NCI-H1436 treated with DMSO at 0.1 percent for 48 hours (cell line): ENCODE measurements at regions not wholly inside any gene's neighbourhood (a gene's known extent, or its start where the extent isn't known, plus 50 kb on each side); places are given as distances from the start of the nearest gene placed in this dataset.

ENCODE experiments used
- DNase-seq: peaks from one replicate; lab custom pipeline; 2025; lab: John Stamatoyannopoulos, UW

- no peak for DNase-seq
These were observed 754.9 kb downstream of the SATB2 start for GRCh38 chr2:198702796-198703195.

DNA sequence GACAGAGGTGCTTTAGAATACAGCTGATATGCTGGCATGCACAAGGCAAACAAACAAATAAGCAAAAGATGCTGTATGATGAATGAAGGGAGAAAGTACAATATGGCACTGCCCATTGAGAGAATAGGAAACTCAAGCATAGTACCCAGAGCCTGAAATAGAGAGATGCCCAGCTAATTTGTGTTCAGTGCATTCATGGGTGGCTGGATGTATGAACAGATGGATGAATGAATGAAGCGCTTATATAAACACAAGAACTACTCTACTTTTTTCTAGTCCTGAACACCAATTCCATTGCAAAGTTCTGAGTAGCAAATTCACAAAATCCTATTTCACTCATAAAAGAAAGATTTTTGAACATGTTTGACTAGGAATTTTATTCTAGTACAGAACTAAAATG is 756.3 kb downstream of the SATB2 start:
- DNase-seq: no peak

DNA sequence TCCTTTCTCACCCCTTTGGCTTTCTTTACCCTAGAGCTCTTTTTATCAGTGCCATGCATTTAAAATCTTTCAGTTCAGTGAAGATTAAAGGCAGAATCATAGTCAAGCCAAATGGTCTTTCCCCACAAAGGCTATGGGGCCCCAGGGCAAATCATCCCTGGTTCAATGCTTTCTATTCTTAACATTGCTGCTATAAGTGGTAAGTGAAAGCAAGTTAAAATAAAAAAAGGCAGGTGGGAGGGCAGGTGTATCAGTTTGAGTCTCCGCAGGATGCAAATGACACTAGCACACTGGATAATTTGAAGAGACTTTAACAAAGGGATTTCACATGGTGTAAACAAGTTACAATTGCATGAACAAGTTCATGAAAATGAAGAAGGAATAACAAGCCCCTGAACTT is 757.4 kb downstream of the SATB2 start:
- DNase-seq: peak; percentile 22

DNA sequence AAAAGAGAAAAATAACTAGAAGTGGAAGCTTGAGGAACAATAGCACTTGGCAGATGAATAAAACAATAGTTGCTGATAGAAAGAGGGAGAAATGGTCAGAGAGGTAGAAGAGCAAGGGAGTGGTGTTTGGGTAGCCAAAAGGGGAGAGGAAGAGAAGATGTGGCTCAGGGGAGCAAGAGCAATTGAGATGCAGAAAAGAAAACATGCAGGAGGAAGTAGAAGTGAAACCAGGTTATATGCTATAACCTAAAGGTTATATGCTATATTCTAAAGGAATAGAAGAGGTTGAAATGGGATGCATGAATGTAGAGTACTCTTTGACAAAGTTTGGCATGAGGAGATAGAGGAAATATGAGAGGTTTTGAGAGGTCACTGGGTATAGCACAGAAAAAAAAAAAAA is 759.5 kb downstream of the SATB2 start:
- no peak for DNase-seq

DNA sequence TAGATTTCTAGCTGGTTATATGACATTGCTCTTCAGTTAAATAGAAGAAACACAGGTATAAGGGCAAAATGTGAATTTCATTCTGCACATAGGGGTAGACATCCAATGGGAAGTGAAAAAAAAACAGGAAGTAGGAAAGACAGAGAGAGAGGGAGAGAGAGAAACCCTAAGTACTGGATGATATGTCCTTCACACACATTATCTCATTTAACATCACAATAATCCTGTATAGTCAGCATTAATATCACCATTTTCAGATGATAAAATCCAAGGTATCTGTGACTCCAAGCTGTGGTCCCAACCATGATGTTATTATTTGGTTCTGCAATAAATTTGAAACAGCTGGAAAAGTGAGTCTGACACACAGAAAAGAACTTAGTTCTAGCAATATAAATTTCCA is 759.9 kb downstream of the SATB2 start:
- no peak for DNase-seq

GRCh38 chr2:198697218-198697617 is 760.5 kb downstream of the SATB2 start:
- no peak for DNase-seq

DNA sequence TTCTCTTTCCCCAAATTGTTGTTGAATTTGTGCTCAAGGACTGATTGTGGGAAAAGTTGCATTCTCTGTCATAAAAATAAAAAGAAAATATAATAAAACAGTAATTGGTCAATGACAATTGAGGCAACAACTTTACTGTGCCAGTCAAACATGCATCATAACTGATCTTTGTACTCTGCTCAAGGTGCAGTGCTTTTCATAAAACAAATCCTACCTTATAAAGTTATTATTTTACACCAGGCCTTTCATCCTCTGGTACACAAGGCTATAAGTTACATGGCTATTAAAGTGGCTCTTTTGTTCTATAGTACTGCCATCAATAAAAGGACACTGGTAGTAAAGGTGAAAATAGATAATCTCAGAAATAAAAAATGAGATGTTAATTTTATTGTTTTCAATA is 761.9 kb downstream of the SATB2 start:
- DNase-seq: no peak

- DNase-seq: no peak
These were observed 764.7 kb downstream of the SATB2 start for GRCh38 chr2:198692907-198693510.

- no peak for DNase-seq
These were observed 766.5 kb downstream of the SATB2 start for GRCh38 chr2:198691236-198691635.

DNA sequence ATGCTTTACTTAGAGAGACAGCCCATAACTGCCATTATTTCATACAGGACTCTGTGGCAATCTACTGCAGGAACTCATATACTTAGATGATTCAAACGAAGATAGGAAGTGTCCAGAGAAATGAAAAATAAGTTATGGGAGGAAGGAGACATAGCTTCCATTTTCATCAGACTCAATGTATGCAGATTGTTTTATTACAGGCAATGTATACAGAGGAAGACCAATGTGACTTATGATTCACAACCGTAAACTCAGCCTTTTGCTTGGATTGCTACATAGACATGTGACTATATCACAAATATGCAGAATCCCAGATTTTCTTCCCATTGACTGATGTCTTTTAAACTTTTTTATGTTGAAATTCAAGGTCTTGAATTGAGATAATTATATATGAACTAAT is 793.4 kb downstream of the SATB2 start:
- DNase-seq: no peak

DNA sequence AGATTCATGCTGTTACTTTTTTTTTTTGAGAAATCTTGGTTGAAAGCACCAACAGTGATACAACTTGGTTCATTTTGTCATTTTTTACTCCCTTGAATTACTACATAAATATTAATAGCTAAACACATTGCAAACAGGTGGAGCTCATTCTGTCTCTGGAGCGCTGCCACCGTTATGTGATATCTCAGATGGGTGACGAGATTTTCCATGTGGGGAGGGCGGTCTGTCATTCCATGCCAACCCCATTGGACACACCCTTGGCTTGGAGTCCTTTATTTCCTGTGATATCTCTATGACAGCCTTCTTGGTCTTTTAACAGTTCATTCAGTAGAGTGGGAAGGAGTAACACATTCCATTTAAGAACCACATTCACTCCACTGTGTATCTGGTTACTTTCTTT is 794.8 kb downstream of the SATB2 start:
- no peak for DNase-seq

DNA sequence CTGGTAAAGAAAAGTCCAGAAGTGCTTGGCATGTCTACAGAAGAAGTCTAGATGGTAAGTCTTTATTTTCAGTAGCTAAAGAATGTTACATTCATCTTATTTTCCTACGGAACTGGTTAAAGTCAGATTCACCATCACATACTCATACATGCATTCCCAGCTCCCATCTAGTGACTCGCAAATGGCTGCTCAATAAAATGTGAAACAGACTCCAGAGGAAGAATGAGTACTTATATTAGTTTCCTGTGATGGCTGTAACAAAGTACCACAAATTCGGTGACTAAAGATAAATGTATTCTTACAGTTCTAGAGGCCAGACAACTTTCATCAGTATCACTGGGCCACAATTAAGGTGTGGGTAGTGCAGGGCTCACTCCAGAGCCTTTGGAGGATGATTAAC is 797.2 kb downstream of the SATB2 start:
- DNase-seq: no peak

DNA sequence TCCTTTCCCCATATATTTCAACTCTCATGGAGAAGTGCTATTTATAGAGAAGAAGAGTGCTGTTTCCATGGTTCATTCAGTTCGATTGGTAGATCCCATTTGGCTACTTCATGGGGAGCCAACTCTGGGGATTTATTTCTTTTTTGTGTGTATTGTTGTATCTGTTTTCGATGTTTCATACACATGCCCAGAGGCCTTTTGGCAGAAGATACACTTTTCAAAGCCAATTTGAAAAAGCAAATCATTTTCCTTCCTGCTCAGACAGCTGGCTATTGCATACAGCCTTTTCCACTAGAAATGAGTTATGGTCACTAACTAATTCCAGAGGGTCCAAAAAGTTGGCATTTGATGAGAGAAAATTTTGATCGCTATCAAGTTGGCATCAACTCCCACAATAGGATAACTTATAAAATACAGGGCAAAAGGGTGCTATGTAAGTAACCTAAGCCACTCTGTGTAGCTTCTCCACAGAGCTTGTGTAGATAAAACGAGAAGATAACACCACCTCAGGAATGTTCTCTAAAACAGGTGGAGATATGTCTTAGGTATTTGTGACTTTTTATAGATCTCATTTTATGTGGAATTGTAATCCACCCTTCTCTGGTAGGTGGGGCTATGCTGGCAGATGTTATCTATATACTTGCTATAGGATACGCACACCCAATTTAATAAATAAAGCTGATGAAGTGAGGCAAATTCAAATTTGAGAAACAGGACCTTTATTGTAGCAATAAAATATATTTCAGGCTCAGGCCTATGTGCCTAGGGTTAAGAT is 798.5 kb downstream of the SATB2 start:
- no peak for DNase-seq

DNA sequence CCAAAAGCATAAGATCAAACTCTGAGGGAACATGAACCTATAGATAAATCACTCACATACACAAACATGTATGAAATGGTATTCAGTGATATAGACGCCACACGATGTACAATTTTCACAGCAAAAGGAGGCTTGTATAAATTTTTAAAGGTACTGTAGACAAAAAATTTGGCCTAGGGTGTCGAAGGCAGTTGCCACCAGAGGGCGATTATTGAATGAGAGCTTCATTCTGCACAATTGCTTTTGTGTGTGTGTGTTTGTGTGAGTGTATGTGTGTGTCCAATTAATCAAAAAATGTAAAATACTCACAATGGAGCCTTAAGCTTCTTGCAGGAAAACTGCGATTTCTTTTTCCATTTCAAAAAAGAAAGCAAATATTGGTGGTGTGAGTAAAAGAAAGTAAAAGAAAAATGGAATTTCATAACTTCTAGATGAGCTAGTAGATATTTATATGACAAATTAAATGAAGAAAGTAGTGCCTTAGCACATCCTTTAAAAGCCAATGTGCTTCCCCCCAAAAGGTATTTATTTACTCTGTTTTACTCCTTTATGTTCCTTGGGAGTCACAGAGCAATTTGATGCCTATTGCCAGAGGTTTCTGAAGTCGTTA is 800.1 kb downstream of the SATB2 start:
- DNase-seq: no peak

- no peak for DNase-seq
These were observed 800.9 kb downstream of the SATB2 start for GRCh38 chr2:198656869-198657268.

DNA sequence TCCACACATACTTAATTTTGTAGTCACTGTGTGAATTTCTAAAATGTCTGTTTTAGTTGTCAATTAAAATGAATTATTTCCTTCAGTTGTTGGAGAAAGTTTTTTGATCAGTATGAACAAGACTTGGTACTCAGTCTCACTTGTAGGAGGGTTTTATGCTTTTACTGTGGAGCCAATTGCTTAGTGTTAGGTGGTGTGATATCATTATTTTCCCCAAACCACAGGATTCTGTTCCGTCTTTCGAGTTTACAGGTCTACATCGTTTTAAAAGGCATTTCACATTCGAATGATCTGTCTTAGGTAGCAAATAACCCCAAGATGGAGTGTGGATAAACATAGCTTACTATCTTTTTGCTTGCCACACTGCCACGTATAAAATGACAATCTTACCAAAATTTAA is 803.1 kb downstream of the SATB2 start:
- DNase-seq: no peak

DNA sequence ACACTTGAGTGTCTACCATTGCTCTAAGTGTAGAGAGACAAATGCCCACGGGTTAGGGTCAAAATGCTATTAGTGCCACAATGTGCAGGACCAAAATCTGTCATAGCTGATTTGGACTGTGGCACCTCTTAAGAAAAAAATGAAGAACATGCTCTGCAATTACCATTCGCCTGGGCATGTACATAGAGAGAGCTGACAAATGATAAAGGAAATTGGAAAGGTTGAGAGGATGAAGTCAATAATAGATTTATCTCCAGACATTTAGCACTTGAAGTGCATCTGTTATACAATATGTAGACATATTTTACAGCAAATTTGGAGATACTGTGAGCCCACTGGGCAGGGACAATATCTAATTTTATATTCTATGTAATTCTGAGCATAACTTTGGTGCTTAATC is 804.4 kb downstream of the SATB2 start:
- DNase-seq: no peak

- DNase-seq: no peak
These were observed 805.3 kb downstream of the SATB2 start for GRCh38 chr2:198652461-198652860.

GRCh38 chr2:198645816-198646215 is 811.9 kb downstream of the SATB2 start:
- no peak for DNase-seq

DNA sequence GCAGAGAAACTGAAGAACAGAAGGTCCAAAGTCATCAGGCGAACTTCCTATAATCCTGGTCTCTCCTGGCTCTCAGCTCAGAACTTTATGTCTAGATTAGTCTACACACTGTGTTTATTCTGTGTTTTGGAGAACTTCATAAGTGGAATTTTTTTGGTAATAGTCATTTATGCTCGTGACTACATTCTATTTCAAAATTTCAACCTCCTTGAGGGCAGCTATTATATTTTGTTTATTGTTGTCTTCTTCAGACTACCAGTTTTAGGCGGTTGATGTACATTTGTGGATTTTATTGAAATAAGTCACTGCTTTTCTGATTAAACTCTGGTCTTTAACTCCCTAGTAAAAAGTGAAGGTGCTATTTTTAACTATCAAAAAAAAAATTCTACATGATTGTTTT is 816.6 kb downstream of the SATB2 start:
- DNase-seq: no peak

- DNase-seq: no peak
These were observed 817.3 kb downstream of the SATB2 start for GRCh38 chr2:198640463-198640862.

GRCh38 chr2:198639580-198639979 is 818.2 kb downstream of the SATB2 start:
- DNase-seq: no peak

- DNase-seq: no peak
These were observed 819.2 kb downstream of the SATB2 start for GRCh38 chr2:198638577-198638976.

DNA sequence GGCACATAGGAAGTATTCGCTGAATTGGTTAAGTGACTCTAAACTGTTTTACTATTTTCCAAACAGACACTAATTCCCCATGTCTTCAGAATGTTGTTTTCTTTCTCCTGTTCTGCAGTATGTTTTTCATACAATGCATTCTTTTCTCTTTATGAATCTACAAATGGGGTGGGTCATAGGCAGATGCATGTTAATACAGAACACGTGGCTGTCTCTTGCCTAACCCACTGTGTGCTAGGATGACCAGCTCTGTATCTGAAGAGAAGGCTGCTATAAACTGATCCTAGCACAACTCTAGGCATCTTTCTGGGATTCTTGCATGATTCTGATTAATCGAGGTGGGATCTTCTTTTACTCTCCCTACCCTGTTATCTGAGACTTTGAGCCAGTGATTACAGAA is 826.0 kb downstream of the PLCL1 start:
- no peak for DNase-seq
